Upper lobe of left lung (tissue), 6 donors: ENCODE measurements at regions not wholly inside any gene's neighbourhood (a gene's known extent, or its start where the extent isn't known, plus 50 kb on each side); places are given as distances from the start of the nearest gene placed in this dataset.

Experiments used
- ATAC-seq, 2 donors: fragments of 200-7000 bp; cut with Tn5 transposase; one replicate each; pipeline ENCODE4 v1.9.1; 2022; ENCODE audit warnings: mild to moderate bottlenecking in 2 of 2, moderate library complexity in 2 of 2; ENCODE audit not compliant: low FRiP score in 2 of 2
- DNase-seq, 2 donors: peaks; one replicate each; pipeline ENCODE4 v3.0.0-alpha.2; 2019 to 2020
- H3K27ac ChIP-seq, 4 donors: fragments of 200-600 bp; sonication (generic); one replicate each; pipeline ENCODE4 v1.5.1; 2016 to 2019
- H3K27me3 ChIP-seq, 4 donors: fragments of 200-600 bp; sonication (generic); one replicate each; pipeline ENCODE4 v1.5.1; 2017 to 2019
- H3K36me3 ChIP-seq, 4 donors: fragments of 200-600 bp; sonication (generic); one replicate each; pipeline ENCODE4 v1.5.1; 2016 to 2019
- H3K4me1 ChIP-seq, 4 donors: fragments of 200-600 bp; sonication (generic); one replicate each; pipeline ENCODE4 v1.5.1; 2018 to 2019
- H3K4me3 ChIP-seq, 4 donors: fragments of 200-600 bp; sonication (generic); one replicate each; pipeline ENCODE4 v1.5.1; 2017 to 2019; ENCODE audit warnings: mild to moderate bottlenecking in 2 of 4, moderate library complexity in 1 of 4
- H3K9me3 ChIP-seq, 4 donors: fragments of 200-600 bp; sonication (generic); one replicate each; pipeline ENCODE4 v1.5.1; 2018 to 2019
- EP300 ChIP-seq, 4 donors: sonication (generic); formaldehyde crosslinking; IDR thresholded peaks; one replicate each; pipeline ENCODE4 v1.5.1; 2017; ENCODE audit warnings: antibody characterized with exemption in 4 of 4, control low read depth in 2 of 4
- POLR2A ChIP-seq, 4 donors: fragments of 450-650 bp; IDR thresholded peaks; one replicate each; pipeline ENCODE4 v1.5.1; 2016 to 2017; ENCODE audit warnings: antibody characterized with exemption in 4 of 4, mild to moderate bottlenecking in 2 of 4
- POLR2AphosphoS5 ChIP-seq, 2 donors: sonication (generic); formaldehyde crosslinking; IDR thresholded peaks; one replicate each; pipeline ENCODE4 v1.5.1; 2017; ENCODE audit warnings: antibody characterized with exemption in 2 of 2
- WGBS, 2 donors: methylation state at CpG; one replicate each; pipeline ENCODE4 v1.1.5; 2017 to 2018; 5-methylcytosine and 5-hydroxymethylcytosine counted together
- TF ChIP-seq, protein P1 (sequence below), 6 experiments: fragments of 450-650 bp in 4 of 6; fragments of 200-600 bp in 2 of 6; sonication (generic) in 2 of 6; IDR thresholded peaks; one replicate each; pipeline ENCODE4 v1.5.1; 2016 to 2019; ENCODE audit warnings: antibody characterized with exemption in 6 of 6
- donor health status: DM: no; HTN: no; CAD: no; lungs with moderate emphysema.
- donor health status: DM: no; HTN: yes; CAD: no; lungs with severe emphysema.

DNA sequence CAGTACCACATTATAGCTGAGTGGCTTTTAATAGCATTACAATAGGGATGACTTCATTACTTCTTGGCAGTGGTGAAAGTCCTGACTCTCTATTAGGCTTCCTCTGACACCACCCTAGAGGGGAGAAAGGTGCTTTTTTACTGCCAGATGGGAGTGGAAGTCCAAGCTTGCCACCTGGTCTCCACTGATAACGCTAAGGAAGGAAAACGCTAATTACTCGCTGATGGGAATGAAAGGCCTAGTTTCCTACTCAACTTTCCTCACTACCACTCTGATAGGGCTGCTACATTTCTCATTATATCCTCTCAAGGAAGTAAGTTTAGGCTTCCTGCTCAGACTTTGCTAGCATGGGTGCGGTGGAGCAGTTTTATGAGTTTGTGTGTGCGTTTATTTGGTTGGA is 62.3 kb upstream of the PAGE3 start:
- Histone ChIP-seq H3K4me1 (no peaks in the 10 kb centered on the region), H3K27me3 (no peaks in the 10 kb centered on the region), H3K36me3 (no peaks in the 10 kb centered on the region), H3K4me3 (no peak overlapping the region), H3K9me3 (peaks cover 0 to 16% (median 0%) of the 10 kb centered on the region in 4 donors), H3K27ac (peak overlapping the region in 2 of 4 donors; percentile 40 to 83)
- DNase-seq (no peak), ATAC-seq (no peak)
- 29 to 47% methylated on average over 5 of the region's 5 CpGs for WGBS, 2 donors
- TF ChIP-seq POLR2A (IDR thresholded peaks at IDR 0.05) (no peak), POLR2AphosphoS5 (IDR thresholded peaks at IDR 0.05) (peak; percentile 68 to 75), EP300 (IDR thresholded peaks at IDR 0.05) (peak in 2 of 4 donors; percentile 41 to 48)
- TF ChIP-seq, protein P1, sequence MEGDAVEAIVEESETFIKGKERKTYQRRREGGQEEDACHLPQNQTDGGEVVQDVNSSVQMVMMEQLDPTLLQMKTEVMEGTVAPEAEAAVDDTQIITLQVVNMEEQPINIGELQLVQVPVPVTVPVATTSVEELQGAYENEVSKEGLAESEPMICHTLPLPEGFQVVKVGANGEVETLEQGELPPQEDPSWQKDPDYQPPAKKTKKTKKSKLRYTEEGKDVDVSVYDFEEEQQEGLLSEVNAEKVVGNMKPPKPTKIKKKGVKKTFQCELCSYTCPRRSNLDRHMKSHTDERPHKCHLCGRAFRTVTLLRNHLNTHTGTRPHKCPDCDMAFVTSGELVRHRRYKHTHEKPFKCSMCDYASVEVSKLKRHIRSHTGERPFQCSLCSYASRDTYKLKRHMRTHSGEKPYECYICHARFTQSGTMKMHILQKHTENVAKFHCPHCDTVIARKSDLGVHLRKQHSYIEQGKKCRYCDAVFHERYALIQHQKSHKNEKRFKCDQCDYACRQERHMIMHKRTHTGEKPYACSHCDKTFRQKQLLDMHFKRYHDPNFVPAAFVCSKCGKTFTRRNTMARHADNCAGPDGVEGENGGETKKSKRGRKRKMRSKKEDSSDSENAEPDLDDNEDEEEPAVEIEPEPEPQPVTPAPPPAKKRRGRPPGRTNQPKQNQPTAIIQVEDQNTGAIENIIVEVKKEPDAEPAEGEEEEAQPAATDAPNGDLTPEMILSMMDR (IDR thresholded peaks at IDR 0.05): no peak

DNA sequence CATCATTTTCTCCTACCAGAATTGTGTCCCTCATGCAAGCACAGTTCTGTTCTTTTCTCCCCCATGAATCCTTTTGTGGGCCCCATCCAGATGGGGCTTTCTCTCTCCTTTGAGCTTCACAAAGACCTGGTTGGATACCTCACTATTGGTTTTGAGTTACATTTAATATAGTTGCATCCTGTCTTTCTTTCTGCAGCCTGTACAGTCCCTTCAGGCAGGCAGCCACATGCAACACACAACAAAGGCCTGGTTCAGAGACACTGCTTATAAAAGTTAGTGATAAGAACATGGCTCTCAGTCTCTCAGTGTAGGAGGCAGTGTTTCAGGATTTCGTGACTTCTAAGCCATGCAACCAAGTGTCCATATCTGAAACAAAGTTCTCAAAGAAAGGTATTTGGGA is 70.6 kb upstream of the PAGE3 start:
- 55 to 100% methylated on average over 1 of the region's 1 CpG for WGBS, 2 donors
- no peak for DNase-seq
- H3K27ac ChIP-seq: no peak overlapping the region
- H3K9me3 ChIP-seq: no peaks in the 10 kb centered on the region
- no peaks in the 10 kb centered on the region for H3K36me3 ChIP-seq
- ATAC-seq: no peak
- no peak overlapping the region for H3K4me3 ChIP-seq
- TF ChIP-seq EP300 (IDR thresholded peaks at IDR 0.05): no peak
- no peaks in the 10 kb centered on the region for H3K4me1 ChIP-seq
- H3K27me3 ChIP-seq: no peaks in the 10 kb centered on the region

DNA sequence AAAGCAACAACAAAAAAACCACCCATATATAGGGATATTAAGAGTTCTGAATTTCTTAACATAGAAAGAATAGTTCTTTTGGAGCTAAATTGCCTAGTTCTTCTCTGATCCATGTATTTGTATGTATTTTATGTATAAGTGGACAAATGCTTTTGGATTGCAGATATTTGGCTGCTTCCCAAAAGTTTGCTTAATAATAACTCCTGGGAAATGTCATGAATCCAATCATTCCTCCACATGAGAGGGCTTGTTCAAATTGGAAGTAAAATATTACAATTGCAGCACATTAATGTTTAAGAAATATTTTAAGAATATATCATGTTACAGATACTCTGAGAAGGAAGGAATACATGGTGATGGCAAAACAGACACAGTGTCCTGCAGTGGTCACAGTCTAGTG is 71.5 kb upstream of the PAGE3 start:
- Histone ChIP-seq H3K9me3 (no peaks in the 10 kb centered on the region), H3K4me3 (no peak overlapping the region), H3K27ac (no peak overlapping the region), H3K27me3 (no peaks in the 10 kb centered on the region), H3K36me3 (no peaks in the 10 kb centered on the region), H3K4me1 (no peaks in the 10 kb centered on the region)
- ATAC-seq: no peak
- no peak for TF ChIP-seq EP300 (IDR thresholded peaks at IDR 0.05)
- TF ChIP-seq, protein P1 (IDR thresholded peaks at IDR 0.05): no peak
- DNase-seq: no peak

DNA sequence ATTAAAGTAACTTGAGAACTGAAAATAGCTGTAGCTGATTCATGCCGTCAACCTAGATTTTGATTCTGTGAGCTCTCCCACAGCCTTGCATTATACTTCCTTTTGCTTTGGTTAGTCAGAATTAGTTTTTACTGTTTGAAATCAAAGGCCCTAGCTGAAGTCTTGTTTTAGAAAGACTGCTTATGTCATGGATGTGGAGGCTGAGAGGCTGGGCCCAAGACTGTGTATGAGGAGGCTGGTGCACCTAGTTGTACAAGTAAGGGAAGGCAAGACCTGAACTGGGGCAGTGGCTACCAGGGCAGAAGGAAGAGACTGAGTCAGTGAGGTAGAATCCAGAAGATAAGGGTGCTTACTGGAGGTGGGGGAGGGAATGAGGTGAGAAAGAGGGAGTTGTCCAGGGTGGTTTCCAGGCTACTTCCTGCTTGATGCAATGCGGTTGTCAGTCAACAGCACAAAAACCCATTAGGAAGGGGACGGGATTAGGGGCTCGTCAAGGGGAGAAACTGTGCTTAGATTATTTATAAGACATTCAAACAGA is 76.2 kb upstream of the PAGE3 start:
- WGBS, 2 donors: 62 to 78% methylated on average over 4 of the region's 4 CpGs
- DNase-seq (no peak), ATAC-seq (no peak)
- no peak overlapping the region for H3K27ac ChIP-seq
- H3K27me3 ChIP-seq: no peaks in the 10 kb centered on the region
- H3K9me3 ChIP-seq: no peaks in the 10 kb centered on the region
- TF ChIP-seq POLR2AphosphoS5 (IDR thresholded peaks at IDR 0.05) (no peak), POLR2A (IDR thresholded peaks at IDR 0.05) (no peak), EP300 (IDR thresholded peaks at IDR 0.05) (no peak)
- TF ChIP-seq, protein P1 (IDR thresholded peaks at IDR 0.05): no peak
- H3K4me1 ChIP-seq: no peaks in the 10 kb centered on the region
- H3K36me3 ChIP-seq: no peaks in the 10 kb centered on the region
- H3K4me3 ChIP-seq: no peak overlapping the region

DNA sequence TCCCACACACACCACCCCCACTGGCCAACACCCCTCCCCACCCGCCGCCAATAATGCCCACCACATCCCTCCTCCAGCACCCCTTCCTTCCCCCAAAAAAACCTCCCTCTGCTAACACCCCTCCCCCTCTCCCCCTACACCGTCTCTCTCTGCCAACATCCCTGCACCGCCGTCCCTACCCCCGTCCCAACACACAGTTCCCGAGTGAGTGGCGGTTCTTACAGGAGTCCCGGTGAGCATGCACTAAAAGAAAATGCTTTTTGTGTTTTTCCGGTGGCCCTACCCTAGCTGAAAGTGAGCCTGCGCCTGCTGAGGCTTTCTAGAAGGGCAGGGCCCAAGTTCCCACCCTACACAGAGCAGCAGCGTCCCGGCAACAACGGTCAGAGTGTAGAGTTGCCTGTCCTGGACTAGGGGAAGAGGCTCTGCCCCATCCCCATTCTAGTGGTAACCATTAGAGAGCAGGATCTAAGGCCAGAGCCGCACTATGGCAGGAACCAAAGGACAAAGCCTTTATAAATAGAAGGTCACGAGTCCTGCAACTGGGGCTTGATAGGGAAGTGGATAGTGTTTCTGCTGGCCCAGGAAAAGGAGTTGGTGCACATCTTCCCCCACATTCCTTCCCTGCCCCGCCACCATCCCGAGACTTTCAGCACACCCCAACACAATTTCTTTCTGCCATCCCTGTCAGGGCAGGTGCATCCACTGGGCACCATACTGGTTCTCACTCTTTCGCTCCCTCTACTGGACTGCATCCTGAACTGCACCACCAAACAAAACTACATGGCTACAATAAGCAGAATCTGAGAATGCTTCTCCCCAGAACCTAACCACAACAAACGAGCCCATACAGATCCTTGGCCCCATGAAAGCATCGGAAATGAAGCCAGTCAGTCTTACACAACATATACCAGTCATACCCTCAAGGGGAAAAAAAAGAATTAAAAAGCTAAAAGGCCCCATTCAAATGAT is 78.1 kb upstream of the PAGE3 start:
- no peaks in the 10 kb centered on the region for H3K4me1 ChIP-seq
- H3K27ac ChIP-seq: no peak overlapping the region
- H3K4me3 ChIP-seq: no peak overlapping the region
- no peaks in the 10 kb centered on the region for H3K27me3 ChIP-seq
- H3K9me3 ChIP-seq: no peaks in the 10 kb centered on the region
- H3K36me3 ChIP-seq: no peaks in the 10 kb centered on the region
- 48 to 54% methylated on average over 19 to 21 of the region's 21 CpGs for WGBS, 2 donors
- TF ChIP-seq, protein P1 (IDR thresholded peaks at IDR 0.05): peak; percentile 25 to 55 (median 46)
- no peak for TF ChIP-seq POLR2A (IDR thresholded peaks at IDR 0.05)
- no peak for DNase-seq
- peak; percentile 49 to 57 for ATAC-seq
